Esophagus (tissue), 2 donors: ENCODE measurements at regions not wholly inside any gene's neighbourhood (a gene's known extent, or its start where the extent isn't known, plus 50 kb on each side); places are given as distances from the start of the nearest gene placed in this dataset.

ENCODE experiments used
- H3K27ac ChIP-seq, 2 donors: one replicate each; pipeline ENCODE4 v1.5.1; 2013; ENCODE audit warnings: low read depth in 2 of 2, mild to moderate bottlenecking in 2 of 2, inconsistent platforms in 1 of 2, low read length in 1 of 2, moderate library complexity in 1 of 2
- H3K27me3 ChIP-seq, 2 donors: one replicate each; pipeline ENCODE4 v1.6.1; 2013; ENCODE audit warnings: low read length in 2 of 2, control low read depth in 1 of 2, mild to moderate bottlenecking in 1 of 2; ENCODE audit not compliant: insufficient read depth in 2 of 2, control insufficient read depth in 1 of 2
- H3K36me3 ChIP-seq, 2 donors: one replicate each; pipeline ENCODE4 v1.6.1; 2013; ENCODE audit warnings: low read length in 1 of 2; ENCODE audit not compliant: control insufficient read depth in 2 of 2, insufficient read depth in 2 of 2
- H3K4me1 ChIP-seq, 2 donors: one replicate each; pipeline ENCODE4 v1.6.1; 2013; ENCODE audit warnings: low read length in 1 of 2; ENCODE audit not compliant: control insufficient read depth in 2 of 2, insufficient read depth in 2 of 2
- H3K4me3 ChIP-seq, 2 donors: one replicate each; pipeline ENCODE4 v1.5.1; 2013; ENCODE audit warnings: low read length in 2 of 2, mild to moderate bottlenecking in 2 of 2, low read depth in 1 of 2, moderate library complexity in 1 of 2
- H3K9me3 ChIP-seq, 2 donors: one replicate each; pipeline ENCODE4 v1.6.1; 2013; ENCODE audit warnings: mild to moderate bottlenecking in 2 of 2, low read depth in 1 of 2, low read length in 1 of 2, moderate library complexity in 1 of 2; ENCODE audit not compliant: control insufficient read depth in 2 of 2, insufficient read depth in 1 of 2
- WGBS, 2 donors: extraction: QIAGEN DNeasy Blood & Tissue Kit; methylation state at CpG; one replicate each; pipeline ENCODE4 v1.1.7; 2013; 5-methylcytosine and 5-hydroxymethylcytosine counted together
- donor health status: healthy with polysubstance abuse.
- donor health status: Bipolar disorder and iron deficiency.

DNA sequence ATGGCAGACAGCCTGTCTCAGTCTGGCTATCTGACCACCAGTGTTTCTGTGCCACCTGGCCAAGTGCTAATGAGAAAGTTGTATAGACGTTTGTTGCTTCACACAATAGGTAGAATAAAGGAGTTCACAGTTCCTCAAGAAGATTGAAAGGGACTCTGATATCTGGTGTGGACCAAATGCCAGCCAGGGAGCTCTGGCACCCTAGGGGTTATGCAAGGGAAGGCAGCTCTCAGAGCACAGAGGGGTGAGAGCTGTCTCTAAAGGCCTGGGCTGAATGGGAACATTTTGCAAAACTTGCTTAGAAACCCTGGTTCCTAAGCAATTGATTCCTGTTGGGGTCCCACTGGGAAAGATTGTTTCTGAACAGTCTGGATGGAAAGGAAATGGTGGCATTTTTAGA, 553.8 kb downstream of the EPHA4 start:
- Histone ChIP-seq H3K9me3 (no peaks in the 10 kb centered on the region), H3K36me3 (no peaks in the 10 kb centered on the region)
- WGBS, 2 donors, result 73 to 76% methylated on average over 1 of the region's 1 CpG

DNA sequence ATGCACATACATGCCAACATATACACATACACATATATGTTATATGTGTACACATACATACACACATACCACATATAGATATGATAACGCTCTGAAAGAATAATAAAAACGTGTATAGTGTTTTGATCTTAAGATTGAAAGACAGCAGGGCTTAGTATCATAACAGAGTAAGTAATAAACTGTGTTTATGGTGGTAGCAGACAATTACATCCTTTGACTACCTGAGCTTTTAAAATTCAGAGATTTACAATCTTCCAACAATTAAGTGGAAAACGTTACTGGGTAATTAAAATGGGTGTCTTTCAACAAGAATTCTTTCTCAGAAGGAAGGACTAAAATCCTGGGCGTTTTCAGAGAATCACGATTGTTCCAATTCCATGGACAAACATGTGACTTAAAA, 552.4 kb downstream of the EPHA4 start:
- no peaks in the 10 kb centered on the region for H3K36me3 ChIP-seq
- H3K27me3 ChIP-seq, result peaks cover 0 to 2% of the 10 kb centered on the region in 2 donors
- H3K27ac ChIP-seq, result no peak overlapping the region
- 65 to 78% methylated on average over 5 of the region's 5 CpGs for WGBS, 2 donors
- H3K4me1 ChIP-seq, result no peaks in the 10 kb centered on the region
- H3K4me3 ChIP-seq, result no peak overlapping the region
- no peaks in the 10 kb centered on the region for H3K9me3 ChIP-seq

More for the DNA sequence above, 553.8 kb downstream of the EPHA4 start:
- Histone ChIP-seq H3K4me3 (no peak overlapping the region), H3K27ac (no peak overlapping the region), H3K27me3 (peaks cover 0 to 2% of the 10 kb centered on the region in 2 donors), H3K4me1 (no peaks in the 10 kb centered on the region)

DNA sequence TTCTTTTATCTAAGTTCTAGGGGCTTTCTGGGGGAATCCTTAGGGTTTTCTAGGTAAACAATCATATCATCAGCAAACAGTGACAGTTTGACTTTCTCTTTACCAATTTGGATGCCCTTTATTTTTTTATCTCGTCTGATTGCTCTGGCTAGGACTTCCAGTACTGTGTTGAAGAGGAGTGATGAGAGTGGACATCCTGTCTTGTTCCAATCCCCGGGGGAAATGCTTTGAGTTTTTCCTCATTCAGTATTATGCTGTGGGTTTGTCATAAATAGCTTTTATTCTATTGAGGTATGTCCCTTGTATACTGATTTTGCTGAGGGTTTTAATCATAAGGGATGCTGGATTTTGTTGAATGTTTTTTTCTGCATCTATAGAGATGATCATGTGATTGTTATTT, 549.5 kb downstream of the EPHA4 start:
- H3K27ac ChIP-seq, result no peak overlapping the region
- 57 to 60% methylated on average over 2 of the region's 2 CpGs for WGBS, 2 donors
- H3K4me1 ChIP-seq, result no peaks in the 10 kb centered on the region
- H3K4me3 ChIP-seq, result no peak overlapping the region
- H3K9me3 ChIP-seq, result no peaks in the 10 kb centered on the region
- H3K36me3 ChIP-seq, result no peaks in the 10 kb centered on the region
- H3K27me3 ChIP-seq, result no peaks in the 10 kb centered on the region

DNA sequence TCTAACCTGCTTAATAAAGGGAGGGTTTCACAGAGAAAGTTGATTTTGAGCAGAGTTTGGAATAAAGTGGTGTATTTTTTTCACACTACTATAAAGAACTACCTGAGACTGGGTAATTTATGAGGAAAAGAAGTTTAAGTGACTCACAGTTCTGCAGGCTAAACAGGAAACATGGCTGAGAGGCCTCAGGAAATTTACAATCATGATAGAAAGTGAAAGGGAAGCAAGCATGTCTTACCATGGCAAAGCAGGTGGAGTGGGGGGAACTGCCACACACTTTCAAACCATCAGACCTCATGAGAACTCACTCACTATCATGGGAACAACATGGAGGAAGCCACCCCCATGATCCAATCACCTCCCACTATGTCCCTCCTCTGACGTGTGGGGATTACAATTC, 546.7 kb downstream of the EPHA4 start:
- Histone ChIP-seq H3K36me3 (no peaks in the 10 kb centered on the region), H3K27me3 (no peaks in the 10 kb centered on the region), H3K27ac (no peak overlapping the region), H3K9me3 (no peaks in the 10 kb centered on the region), H3K4me1 (no peaks in the 10 kb centered on the region), H3K4me3 (no peak overlapping the region)
- 74 to 85% methylated on average over 1 of the region's 1 CpG for WGBS, 2 donors

DNA sequence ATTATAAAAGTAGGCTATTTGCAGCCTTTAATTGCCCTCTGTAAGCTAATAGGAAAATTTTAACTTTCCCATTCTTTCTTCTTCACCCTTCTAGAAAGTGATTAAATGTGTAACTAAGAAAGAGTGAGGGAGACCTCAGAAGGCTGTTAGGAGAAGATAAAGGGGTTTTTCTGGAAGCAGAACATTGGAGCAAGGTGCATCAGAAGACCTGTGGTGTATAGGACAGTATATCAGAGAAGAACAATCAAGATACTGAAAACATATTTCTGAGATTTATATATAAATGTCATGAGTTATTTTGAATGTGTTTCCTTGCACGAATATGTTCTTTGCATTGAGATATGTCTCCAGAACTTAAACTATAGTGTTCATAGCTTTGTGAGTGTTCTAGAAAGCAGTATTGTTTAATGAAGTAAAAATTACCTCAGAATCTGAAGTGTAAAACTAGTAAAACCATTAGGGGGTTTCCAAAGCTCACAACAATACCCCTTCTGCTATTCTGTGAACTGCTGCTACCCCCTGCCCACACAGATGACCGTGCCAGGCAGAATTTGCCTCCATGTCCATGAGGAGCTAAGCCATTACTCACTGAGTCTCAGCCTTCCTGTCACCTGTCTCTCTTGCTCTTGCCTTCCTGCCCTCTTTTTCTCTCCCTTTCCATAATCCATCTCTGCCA, 537.9 kb downstream of the EPHA4 start:
- H3K27ac ChIP-seq, result no peak overlapping the region
- no peak overlapping the region for H3K4me3 ChIP-seq
- 85 to 88% methylated on average over 2 of the region's 2 CpGs for WGBS, 2 donors

DNA sequence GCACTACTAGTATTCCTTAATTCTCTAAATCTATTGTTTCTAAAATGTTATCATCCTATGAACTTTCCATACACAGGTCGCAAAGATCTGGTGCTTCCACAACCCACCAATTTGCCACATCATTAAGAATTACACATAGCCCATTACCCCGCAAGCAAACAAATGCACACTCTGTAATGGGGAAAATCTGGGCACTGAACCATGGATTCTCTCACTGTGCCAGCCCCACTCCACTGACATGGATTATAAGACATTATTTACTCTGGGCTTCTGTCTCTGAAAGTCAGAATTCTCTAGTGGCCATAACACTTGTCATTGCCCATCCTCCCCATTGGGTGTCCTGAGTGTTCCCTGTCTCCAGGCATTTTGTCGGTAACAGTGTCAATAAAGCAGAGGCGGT, 537.1 kb downstream of the EPHA4 start:
- 93 to 94% methylated on average over 4 of the region's 4 CpGs for WGBS, 2 donors
- H3K36me3 ChIP-seq, result no peaks in the 10 kb centered on the region
- no peak overlapping the region for H3K4me3 ChIP-seq
- H3K9me3 ChIP-seq, result no peaks in the 10 kb centered on the region
- no peaks in the 10 kb centered on the region for H3K27me3 ChIP-seq
- no peak overlapping the region for H3K27ac ChIP-seq
- H3K4me1 ChIP-seq, result no peaks in the 10 kb centered on the region

More for the DNA sequence above, 537.9 kb downstream of the EPHA4 start:
- no peaks in the 10 kb centered on the region for H3K4me1 ChIP-seq
- no peaks in the 10 kb centered on the region for H3K36me3 ChIP-seq
- no peaks in the 10 kb centered on the region for H3K27me3 ChIP-seq
- H3K9me3 ChIP-seq, result no peaks in the 10 kb centered on the region

DNA sequence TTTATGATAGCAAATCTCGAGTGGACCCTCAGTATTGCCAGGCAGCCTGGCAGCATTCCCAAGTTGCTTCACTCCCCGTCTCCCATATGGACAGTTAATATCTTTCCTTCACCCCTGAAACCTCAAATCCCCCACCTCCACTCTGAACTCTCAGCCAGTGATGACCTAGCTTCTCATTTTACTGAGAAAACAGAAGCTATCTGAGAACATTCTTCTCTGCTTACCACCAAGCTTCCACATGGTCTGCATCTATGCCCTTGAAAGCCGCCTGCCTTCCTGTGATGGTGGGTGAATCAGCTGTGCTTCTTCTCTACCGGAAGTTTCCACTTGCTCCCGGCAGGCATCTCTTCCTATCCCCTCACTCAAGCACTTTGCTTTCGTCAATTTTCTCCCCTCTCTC, 529.2 kb downstream of the EPHA4 start:
- Histone ChIP-seq H3K36me3 (no peaks in the 10 kb centered on the region), H3K27me3 (no peaks in the 10 kb centered on the region), H3K27ac (no peak overlapping the region), H3K4me3 (no peak overlapping the region), H3K9me3 (no peaks in the 10 kb centered on the region), H3K4me1 (no peaks in the 10 kb centered on the region)
- WGBS, 2 donors, result 81 to 88% methylated on average over 6 of the region's 6 CpGs

DNA sequence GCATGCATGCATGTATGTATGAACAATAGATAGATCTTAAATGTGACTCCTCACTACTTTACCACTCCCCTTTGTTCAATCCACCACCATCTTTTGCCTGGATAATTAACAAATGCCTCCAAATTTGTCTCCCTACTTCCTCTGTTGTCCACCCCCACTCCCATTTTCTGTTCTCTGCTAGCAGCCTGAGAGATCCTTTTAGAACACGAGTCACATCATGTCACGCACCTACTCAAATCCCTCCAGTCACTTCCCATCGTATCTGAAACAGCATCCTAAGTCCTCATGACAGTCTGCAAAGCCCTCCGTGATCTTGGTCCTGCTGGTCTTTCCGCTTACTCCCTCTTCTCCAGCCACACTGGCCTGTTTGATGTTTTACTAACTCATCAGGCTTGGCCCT, 527.3 kb downstream of the EPHA4 start:
- WGBS, 2 donors, result 93% methylated on average over 5 of the region's 5 CpGs

DNA sequence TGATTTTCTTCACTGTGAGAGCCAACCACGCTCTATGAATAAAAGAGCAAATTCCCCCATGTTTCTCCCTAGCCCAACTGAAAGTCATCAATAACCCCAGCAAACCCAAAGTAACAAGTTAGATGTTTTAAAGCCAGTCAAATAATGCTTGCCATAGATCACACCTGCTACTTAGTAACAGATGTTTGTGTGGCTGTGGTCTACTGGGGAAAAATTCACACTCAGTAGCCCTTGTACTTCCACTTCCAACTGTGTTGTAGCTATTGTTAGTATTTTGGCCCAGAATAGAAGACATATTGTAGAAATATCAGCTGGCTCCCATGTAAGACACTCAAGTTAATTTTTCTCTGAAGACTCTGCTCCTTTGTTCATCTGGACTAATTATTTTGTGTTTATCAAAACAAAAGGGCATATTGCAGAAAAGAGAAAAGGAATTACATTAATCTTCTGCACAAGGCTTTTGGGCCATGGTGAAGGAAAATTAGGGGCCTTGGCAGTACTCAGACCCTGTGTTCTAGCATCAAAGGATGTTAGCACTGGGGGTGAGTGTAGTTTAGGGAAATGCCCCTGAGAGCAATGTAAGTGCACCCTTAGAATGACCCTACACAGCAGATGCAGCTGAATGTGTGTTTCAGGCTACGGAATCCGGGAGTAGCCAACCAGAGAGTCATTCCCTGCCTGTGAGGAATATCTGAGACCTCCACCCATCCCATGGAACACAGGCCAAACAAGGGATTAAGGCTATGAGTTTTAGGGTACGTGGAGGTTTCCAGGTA, 521.9 kb downstream of the EPHA4 start:
- H3K27me3 ChIP-seq, result no peaks in the 10 kb centered on the region
- H3K4me1 ChIP-seq, result no peaks in the 10 kb centered on the region
- 75% methylated on average over 4 of the region's 4 CpGs for WGBS, 2 donors
- H3K9me3 ChIP-seq, result no peaks in the 10 kb centered on the region
- H3K4me3 ChIP-seq, result no peak overlapping the region
- no peak overlapping the region for H3K27ac ChIP-seq
- H3K36me3 ChIP-seq, result no peaks in the 10 kb centered on the region

More for the DNA sequence above, 527.3 kb downstream of the EPHA4 start:
- Histone ChIP-seq H3K4me3 (no peak overlapping the region), H3K27me3 (no peaks in the 10 kb centered on the region), H3K27ac (no peak overlapping the region), H3K36me3 (no peaks in the 10 kb centered on the region), H3K4me1 (no peaks in the 10 kb centered on the region), H3K9me3 (no peaks in the 10 kb centered on the region)

DNA sequence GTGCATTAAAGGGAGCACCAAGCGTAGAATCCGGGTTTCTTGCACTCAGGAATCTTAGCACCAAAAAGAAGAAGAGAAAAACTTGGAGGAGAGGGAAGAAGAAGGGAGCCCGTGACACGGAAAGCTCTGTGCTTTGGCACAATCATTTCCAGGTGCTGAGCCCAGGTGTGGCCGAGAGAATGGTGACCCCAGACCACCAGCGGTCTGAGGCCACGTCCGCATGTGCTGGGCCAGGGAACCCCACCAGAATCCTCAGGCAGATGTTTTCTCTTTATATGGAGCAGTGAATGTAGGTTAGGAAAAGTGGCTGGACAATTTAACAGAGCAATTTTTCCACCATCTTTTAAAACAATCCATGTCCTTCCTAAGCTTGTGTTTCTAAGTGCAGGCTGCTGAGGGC, 520.9 kb downstream of the EPHA4 start:
- H3K36me3 ChIP-seq, result no peaks in the 10 kb centered on the region
- 93 to 95% methylated on average over 8 of the region's 8 CpGs for WGBS, 2 donors
- no peaks in the 10 kb centered on the region for H3K9me3 ChIP-seq
- H3K4me3 ChIP-seq, result no peak overlapping the region
- no peak overlapping the region for H3K27ac ChIP-seq
- no peaks in the 10 kb centered on the region for H3K27me3 ChIP-seq
- no peaks in the 10 kb centered on the region for H3K4me1 ChIP-seq
